Duodenal mucosa (tissue), 2 donors: ENCODE measurements at regions not wholly inside any gene's neighbourhood (a gene's known extent, or its start where the extent isn't known, plus 50 kb on each side); places are given as distances from the start of the nearest gene placed in this dataset.

Source experiments
- H3K27ac ChIP-seq: one replicate; pipeline ENCODE4 v1.7.0; 2013; ENCODE audit warnings: low read depth, low read length
- H3K27me3 ChIP-seq, 2 donors: one replicate each; pipeline ENCODE4 v1.7.0; 2013; ENCODE audit warnings: low read length in 2 of 2, control low read depth in 1 of 2; ENCODE audit not compliant: insufficient read depth in 2 of 2, control insufficient read depth in 1 of 2
- H3K36me3 ChIP-seq, 2 donors: one replicate each; pipeline ENCODE4 v1.7.0; 2013; ENCODE audit warnings: low read length in 2 of 2, control low read depth in 1 of 2; ENCODE audit not compliant: insufficient read depth in 2 of 2, control insufficient read depth in 1 of 2
- H3K4me1 ChIP-seq, 2 donors: one replicate each; pipeline ENCODE4 v1.7.0; 2013; ENCODE audit warnings: low read length in 2 of 2, control low read depth in 1 of 2; ENCODE audit not compliant: insufficient read depth in 2 of 2, control insufficient read depth in 1 of 2
- H3K4me3 ChIP-seq, 2 donors: one replicate each; pipeline ENCODE4 v1.7.0; 2013; ENCODE audit warnings: low read length in 2 of 2, low read depth in 1 of 2
- H3K9ac ChIP-seq, 2 donors: one replicate each; pipeline ENCODE4 v1.7.0; 2013; ENCODE audit warnings: low read length in 2 of 2, low read depth in 1 of 2
- H3K9me3 ChIP-seq, 2 donors: one replicate each; pipeline ENCODE4 v1.7.0; 2013; ENCODE audit warnings: low read length in 2 of 2, control low read depth in 1 of 2; ENCODE audit not compliant: control insufficient read depth in 1 of 2

GRCh38 chr11:115656041-115656440 is 151.8 kb upstream of the CADM1 start:
- Histone ChIP-seq H3K27ac (no peak overlapping the region), H3K4me3 (no peak overlapping the region), H3K4me1 (peaks cover 10 to 12% of the 10 kb centered on the region in 2 donors), H3K9me3 (no peaks in the 10 kb centered on the region), H3K36me3 (no peaks in the 10 kb centered on the region), H3K9ac (no peak overlapping the region), H3K27me3 (peaks cover 0 to 12% of the 10 kb centered on the region in 2 donors)

GRCh38 chr11:115654792-115655191 is 150.6 kb upstream of the CADM1 start:
- no peak overlapping the region for H3K4me3 ChIP-seq
- no peak overlapping the region for H3K27ac ChIP-seq
- no peaks in the 10 kb centered on the region for H3K36me3 ChIP-seq
- no peak overlapping the region for H3K9ac ChIP-seq
- H3K9me3 ChIP-seq: no peaks in the 10 kb centered on the region
- peaks cover 0 to 9% of the 10 kb centered on the region in 2 donors for H3K27me3 ChIP-seq
- peaks cover 4 to 8% of the 10 kb centered on the region in 2 donors for H3K4me1 ChIP-seq

GRCh38 chr11:115653926-115654325 is 149.7 kb upstream of the CADM1 start:
- Histone ChIP-seq H3K27ac (no peak overlapping the region), H3K27me3 (peaks cover 0 to under 1% of the 10 kb centered on the region in 2 donors), H3K36me3 (no peaks in the 10 kb centered on the region), H3K4me3 (no peak overlapping the region), H3K9ac (no peak overlapping the region), H3K9me3 (no peaks in the 10 kb centered on the region), H3K4me1 (peaks cover 0 to 3% of the 10 kb centered on the region in 2 donors)

- Histone ChIP-seq H3K36me3 (no peaks in the 10 kb centered on the region), H3K9ac (no peak overlapping the region), H3K27ac (no peak overlapping the region), H3K4me3 (no peak overlapping the region), H3K4me1 (peaks cover 0 to 3% of the 10 kb centered on the region in 2 donors), H3K27me3 (no peaks in the 10 kb centered on the region), H3K9me3 (no peaks in the 10 kb centered on the region)
Measured at GRCh38 chr11:115653076-115653475, 148.9 kb upstream of the CADM1 start.

GRCh38 chr11:115652496-115652895 is 148.3 kb upstream of the CADM1 start:
- Histone ChIP-seq H3K27me3 (no peaks in the 10 kb centered on the region), H3K4me3 (no peak overlapping the region), H3K27ac (no peak overlapping the region), H3K9me3 (no peaks in the 10 kb centered on the region), H3K4me1 (peaks cover 0 to 3% of the 10 kb centered on the region in 2 donors), H3K9ac (no peak overlapping the region), H3K36me3 (no peaks in the 10 kb centered on the region)

- Histone ChIP-seq H3K36me3 (no peaks in the 10 kb centered on the region), H3K9me3 (no peaks in the 10 kb centered on the region), H3K27me3 (no peaks in the 10 kb centered on the region), H3K4me3 (no peak overlapping the region), H3K9ac (no peak overlapping the region), H3K27ac (no peak overlapping the region), H3K4me1 (peaks cover 0 to 3% of the 10 kb centered on the region in 2 donors)
Measured at GRCh38 chr11:115652094-115652493, 147.9 kb upstream of the CADM1 start.

- no peaks in the 10 kb centered on the region for H3K4me1 ChIP-seq
- no peaks in the 10 kb centered on the region for H3K27me3 ChIP-seq
- no peaks in the 10 kb centered on the region for H3K36me3 ChIP-seq
- no peak overlapping the region for H3K9ac ChIP-seq
- no peaks in the 10 kb centered on the region for H3K9me3 ChIP-seq
- no peak overlapping the region for H3K27ac ChIP-seq
- no peak overlapping the region for H3K4me3 ChIP-seq
Measured at GRCh38 chr11:115649461-115649860, 145.2 kb upstream of the CADM1 start.

- H3K4me3 ChIP-seq: no peak overlapping the region
Measured at GRCh38 chr11:115645631-115646317, 141.6 kb upstream of the CADM1 start.

GRCh38 chr11:115644856-115645255 is 140.6 kb upstream of the CADM1 start:
- H3K9ac ChIP-seq: no peak overlapping the region
- no peaks in the 10 kb centered on the region for H3K9me3 ChIP-seq
- peaks cover 0 to 9% of the 10 kb centered on the region in 2 donors for H3K27me3 ChIP-seq
- H3K36me3 ChIP-seq: no peaks in the 10 kb centered on the region
- no peak overlapping the region for H3K4me3 ChIP-seq
- no peak overlapping the region for H3K27ac ChIP-seq
- H3K4me1 ChIP-seq: no peaks in the 10 kb centered on the region

More at GRCh38 chr11:115645631-115646317, 141.6 kb upstream of the CADM1 start:
- no peak overlapping the region for H3K27ac ChIP-seq
- no peak overlapping the region for H3K9ac ChIP-seq
- H3K36me3 ChIP-seq: no peaks in the 10 kb centered on the region
- peaks cover 0 to 9% of the 10 kb centered on the region in 2 donors for H3K27me3 ChIP-seq
- H3K4me1 ChIP-seq: no peaks in the 10 kb centered on the region
- H3K9me3 ChIP-seq: no peaks in the 10 kb centered on the region

GRCh38 chr11:115643549-115644270 is 139.5 kb upstream of the CADM1 start:
- no peaks in the 10 kb centered on the region for H3K4me1 ChIP-seq
- no peak overlapping the region for H3K9ac ChIP-seq
- H3K9me3 ChIP-seq: no peaks in the 10 kb centered on the region
- H3K27ac ChIP-seq: no peak overlapping the region
- H3K27me3 ChIP-seq: peaks cover 4 to 9% of the 10 kb centered on the region in 2 donors
- H3K36me3 ChIP-seq: no peaks in the 10 kb centered on the region
- no peak overlapping the region for H3K4me3 ChIP-seq
